ENCODE measurements at regions not wholly inside any gene's neighbourhood (a gene's known extent, or its start where the extent isn't known, plus 50 kb on each side); places are given as distances from the start of the nearest gene placed in this dataset.

DNA sequence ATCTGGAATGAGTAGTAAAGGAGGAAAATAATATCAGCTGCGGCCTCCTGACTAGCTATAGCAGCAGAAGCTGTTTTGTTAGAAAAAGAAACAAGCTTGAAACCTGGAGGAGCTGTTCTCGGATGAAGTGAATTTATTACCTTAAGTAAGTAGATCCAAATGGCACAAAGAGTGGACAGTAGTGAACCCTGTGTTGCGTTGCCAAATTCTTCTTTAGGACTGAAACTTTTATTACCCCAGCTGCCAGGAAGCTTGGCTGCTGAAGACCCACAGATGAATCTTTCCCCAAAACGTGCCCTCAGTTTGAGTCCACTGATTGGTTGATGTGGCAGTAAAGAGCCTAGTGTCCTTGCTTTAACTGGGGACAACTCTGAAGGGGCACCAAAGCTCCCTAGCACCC is 366.8 kb upstream of the GBE1 start:
- TF ChIP-seq, protein P1, sequence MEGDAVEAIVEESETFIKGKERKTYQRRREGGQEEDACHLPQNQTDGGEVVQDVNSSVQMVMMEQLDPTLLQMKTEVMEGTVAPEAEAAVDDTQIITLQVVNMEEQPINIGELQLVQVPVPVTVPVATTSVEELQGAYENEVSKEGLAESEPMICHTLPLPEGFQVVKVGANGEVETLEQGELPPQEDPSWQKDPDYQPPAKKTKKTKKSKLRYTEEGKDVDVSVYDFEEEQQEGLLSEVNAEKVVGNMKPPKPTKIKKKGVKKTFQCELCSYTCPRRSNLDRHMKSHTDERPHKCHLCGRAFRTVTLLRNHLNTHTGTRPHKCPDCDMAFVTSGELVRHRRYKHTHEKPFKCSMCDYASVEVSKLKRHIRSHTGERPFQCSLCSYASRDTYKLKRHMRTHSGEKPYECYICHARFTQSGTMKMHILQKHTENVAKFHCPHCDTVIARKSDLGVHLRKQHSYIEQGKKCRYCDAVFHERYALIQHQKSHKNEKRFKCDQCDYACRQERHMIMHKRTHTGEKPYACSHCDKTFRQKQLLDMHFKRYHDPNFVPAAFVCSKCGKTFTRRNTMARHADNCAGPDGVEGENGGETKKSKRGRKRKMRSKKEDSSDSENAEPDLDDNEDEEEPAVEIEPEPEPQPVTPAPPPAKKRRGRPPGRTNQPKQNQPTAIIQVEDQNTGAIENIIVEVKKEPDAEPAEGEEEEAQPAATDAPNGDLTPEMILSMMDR (conservative IDR thresholded peaks at IDR 0.05), result no peak
- TF ChIP-seq ZFX (IDR thresholded peaks at IDR 0.05), result no peak
